Eye (tissue), 1 donor: ENCODE measurements at regions not wholly inside any gene's neighbourhood (a gene's known extent, or its start where the extent isn't known, plus 50 kb on each side); places are given as distances from the start of the nearest gene placed in this dataset.
"Not testable (repeated sequence)": the region's sequence is repeated elsewhere in the genome, so short reads cannot be mapped to it uniquely, and the experiment has no call there.

Experiments
- DNase-seq: peaks from one replicate; pipeline ENCODE4 v3.0.0-alpha.2; 2015

DNA sequence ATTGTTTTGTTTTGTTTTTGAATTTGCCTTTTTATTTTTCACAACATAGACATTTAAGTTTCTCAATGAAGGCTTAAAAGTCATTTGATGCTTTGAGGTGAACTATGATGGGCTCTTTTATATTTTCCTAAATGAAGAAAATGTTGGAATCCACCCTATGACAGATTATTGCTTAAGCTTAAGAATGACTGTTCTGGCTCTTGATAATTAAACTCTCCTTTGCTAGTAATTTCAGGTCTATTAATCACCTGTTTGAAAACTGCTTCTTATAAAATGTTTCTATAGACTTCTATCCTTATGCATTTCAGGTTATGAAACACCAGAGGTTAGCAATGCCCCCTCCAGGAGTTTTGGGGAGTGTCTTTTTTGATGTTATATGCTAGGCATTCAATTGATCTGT is 424.1 kb upstream of the DYNLRB2 start:
- DNase-seq: no peak

DNA sequence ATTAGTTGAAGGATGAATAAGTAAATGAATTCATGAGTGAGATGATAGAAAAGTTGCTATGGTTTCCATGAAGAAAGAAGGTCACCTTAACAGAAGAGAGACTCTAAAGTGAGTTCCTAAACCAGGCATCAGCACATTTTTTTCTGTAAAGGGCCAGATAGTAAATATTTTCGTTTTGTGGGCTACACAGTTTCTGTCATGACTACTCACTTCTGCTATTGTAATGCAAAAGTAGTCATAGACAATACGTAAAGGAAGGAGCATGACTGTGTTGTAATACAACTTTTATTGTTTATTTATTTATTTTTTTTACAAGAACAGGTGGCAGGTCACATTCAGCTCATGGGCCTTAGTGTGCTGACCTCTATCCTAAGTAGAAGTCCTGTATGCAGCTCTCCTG is 426.1 kb upstream of the DYNLRB2 start:
- no peak for DNase-seq

DNA sequence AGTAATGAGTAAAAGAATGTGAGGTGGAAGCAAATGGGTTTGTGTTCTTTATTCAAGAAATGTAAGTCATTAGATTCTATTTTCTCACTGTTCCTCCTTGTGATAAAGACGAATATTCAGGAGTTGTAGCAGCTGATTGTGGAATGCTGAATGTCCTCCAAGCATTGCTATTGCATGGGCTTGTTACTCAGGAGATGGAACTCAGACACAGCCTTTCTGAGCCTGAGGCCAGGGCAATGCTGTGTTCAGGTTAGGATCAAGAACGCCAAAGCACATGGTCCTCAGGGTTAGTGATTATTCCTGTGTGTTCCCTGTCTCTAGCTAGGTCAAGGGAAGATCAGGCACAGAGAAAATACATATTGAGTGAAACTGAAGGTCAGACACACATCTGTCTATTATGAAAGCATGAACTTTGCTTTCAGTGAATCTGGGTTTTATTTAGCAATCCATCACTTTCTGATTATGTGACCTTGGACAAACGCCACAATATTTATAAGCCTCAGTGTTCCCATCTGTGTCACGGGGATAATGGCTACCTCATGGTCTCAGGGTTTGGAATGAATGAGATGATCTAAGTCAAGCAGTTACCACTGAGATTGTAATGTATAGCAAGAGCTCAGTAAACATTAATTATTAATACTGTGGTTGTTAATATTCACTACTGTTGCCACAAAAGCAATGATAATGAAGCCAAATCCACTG is 426.8 kb upstream of the DYNLRB2 start:
- no peak for DNase-seq

DNA sequence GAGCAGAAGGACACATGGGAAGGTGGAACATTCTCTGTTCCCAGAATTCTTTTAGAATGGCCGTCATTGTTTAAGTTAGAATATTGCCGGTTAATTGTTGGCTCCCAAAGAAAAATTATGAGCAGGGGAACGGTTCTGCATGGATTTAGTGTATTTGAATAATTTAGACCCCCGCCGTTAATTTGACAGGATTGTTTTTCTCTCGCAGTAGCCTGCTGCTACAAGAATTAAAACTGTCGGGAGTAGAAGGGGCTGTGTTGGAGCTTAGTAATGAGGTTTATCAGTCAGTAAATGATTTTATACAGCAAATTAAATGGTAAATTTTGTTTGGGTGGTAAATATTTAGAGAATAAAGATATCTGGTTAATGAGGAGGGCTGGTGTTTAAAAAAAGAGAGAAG is 431.2 kb upstream of the DYNLRB2 start:
- no peak for DNase-seq

DNA sequence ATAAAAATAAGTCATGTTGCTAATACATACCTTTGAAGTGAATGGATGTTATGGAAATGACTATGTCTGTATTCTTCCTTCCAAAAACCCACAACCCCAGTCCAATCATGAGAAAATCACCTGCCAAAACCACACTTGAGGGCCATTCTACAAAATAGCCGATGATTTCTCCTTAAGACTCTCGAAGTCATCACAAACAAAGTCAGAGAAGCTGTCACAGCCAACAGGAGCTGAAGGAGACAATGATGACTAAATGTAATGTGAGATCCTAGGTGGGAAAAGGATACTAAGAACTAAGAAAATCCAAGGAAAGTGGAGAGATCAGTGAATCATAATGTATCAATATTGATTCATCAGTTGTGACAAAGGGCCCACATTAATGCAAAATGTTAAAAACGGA is 432.9 kb upstream of the DYNLRB2 start:
- no peak for DNase-seq

DNA sequence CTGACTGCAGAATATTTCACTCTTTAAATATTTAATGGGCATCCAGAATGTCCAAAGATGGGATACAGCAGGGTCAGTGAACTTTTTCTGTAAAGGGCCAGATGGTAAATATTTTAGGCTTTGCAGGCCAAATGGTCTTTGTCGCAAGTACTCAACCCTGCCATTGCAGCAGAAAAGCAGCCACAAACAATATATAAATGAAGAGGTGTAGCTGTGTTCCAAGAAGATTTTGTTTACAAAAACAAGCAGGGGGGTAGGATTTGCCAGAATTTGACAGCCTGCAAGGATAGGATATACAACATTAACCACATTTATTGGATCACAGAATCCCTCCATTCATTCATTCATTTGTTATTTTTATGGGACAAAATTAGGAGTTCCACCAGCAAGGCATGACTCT is 435.0 kb upstream of the DYNLRB2 start:
- DNase-seq: no peak

DNA sequence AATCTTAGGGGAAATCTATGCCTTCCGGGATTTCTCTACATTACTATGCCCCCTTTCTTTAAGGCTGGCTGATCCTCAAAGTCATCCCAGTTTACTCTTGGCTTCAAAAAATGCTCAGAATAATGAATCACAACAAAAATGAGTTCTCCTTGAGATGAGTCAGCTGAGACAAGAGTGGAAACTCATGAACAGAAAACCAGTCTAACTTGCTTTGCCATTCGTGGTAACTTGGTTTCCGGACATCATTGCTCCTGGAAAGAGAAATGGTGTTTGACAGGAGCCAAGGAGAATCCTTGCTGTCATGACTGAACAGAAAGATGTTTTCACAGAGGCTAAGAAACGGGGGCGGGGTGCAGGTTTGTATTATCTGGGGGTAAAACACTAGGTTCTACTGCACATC is 435.6 kb upstream of the DYNLRB2 start:
- no peak for DNase-seq

DNA sequence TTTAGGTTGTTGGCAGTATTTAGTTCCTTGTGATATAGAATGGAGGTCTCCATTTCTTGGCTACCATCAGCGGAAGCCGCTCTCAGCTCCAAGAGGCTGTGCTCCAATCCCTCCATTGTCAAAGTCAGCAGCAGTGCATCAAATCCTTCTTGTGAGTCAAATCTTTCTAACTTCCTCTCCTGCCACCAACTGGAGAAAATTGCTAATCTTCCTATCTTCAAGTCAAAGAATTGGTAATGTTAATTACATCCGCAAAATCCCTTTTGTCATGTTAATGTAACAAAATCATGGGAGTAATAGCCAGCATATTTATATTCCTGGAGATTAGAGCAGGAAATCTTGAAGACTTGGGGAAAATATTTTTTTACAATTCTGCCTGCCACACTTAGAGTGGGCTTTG is 436.4 kb upstream of the DYNLRB2 start:
- no peak for DNase-seq

DNA sequence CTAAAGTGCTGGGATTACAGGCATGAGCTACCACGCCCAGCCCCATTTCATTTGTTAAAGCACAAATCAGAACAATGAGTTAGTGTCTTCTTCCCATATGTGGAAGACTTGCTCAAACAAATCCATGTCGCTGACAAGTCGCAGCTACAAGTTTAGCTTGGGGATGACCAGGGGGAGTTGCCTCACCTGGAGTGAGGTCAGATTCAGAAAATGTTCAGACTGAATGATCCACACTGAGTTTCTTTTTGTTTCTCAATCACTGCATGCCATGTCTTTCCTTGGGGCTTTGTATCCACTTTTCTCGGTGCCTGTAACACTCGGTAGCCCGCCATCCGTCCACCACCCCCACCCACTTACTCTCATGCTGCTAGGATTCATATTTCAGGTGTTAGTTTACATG is 437.3 kb upstream of the DYNLRB2 start:
- no peak for DNase-seq

DNA sequence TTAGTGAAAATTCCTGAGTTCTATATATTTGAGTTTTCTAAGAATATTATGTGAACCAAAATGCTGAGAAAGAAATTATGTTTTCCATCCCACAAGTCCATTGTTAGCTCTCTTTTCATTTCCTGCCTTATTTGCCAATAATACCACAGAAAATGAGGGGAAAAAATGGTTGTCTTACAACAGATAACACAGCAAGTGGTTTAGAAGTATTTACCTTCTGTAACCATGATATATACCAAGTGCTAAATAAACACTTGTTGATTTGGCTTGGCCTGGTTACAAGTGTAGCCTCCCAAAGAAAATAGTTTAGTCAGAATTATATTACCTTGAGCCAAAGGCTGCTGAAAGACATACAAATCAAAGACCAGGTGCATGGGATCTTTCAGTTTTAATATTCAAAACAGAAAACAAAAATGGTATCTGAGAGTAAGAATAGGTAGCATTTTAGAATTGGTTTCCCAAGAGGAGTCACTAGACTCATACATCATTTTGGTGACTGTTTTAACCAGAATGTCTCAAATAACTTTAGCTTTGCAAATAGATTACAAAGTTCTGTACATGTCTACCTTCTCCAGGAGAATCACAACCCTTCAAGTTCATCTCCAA is 439.8 kb upstream of the DYNLRB2 start:
- DNase-seq: no peak

DNA sequence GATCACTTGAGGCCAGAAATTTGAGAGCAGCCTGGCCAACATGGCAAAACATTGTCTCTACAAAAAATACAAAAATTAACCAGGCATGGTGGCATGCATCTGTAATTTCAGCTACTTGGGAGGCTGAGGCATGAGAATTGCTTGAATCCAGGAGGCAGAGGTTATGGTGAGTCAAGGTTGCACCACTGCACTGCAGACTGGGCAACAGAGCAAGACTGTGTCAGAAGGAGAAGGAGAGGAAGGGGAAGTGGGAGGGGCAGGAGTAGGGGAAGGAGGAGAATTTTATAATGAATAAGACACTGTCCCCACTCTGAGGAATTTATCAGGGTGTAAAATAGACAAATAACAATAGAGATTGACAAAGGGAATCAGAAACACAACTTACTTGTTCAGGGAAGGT is 440.6 kb upstream of the DYNLRB2 start:
- DNase-seq: no peak

DNA sequence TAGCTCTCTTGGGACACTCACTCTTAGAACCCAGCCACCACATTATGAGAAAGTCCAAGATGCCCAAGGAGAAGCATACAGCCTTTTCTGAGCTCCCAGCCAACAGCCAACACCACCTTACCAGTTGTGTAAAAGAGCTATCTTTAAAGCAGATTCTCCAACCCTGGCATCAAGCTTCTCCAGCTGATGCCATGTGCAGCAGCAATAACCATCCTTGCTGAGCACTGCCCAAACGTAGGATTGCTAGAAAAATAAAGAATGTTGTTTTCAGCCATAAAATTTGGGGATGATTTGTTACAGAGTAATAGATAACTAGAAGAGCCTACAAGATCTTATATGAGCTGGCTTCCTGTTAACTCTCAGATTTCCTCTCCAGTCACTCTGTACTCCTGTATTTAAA is 443.7 kb upstream of the DYNLRB2 start:
- DNase-seq: no peak

DNA sequence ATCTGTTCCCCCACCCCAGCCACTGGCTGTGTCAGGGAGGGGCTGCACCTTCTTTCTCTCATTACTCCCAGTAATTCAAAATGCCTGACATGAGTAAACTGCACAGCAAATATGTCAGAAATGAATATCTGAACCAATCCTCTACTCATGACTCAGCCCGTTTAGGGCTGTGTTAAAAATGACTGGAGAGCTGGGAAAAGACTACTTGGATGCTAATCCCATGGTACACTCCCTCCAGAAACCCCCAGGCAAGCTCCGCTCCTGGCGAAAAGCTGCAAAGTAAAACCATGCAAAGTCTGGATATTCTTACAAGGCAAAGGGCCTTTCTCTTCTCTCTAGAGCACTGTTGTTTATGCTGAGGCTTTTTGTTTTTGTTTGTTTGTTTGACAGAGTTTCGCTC is 448.1 kb upstream of the DYNLRB2 start:
- DNase-seq: no peak

DNA sequence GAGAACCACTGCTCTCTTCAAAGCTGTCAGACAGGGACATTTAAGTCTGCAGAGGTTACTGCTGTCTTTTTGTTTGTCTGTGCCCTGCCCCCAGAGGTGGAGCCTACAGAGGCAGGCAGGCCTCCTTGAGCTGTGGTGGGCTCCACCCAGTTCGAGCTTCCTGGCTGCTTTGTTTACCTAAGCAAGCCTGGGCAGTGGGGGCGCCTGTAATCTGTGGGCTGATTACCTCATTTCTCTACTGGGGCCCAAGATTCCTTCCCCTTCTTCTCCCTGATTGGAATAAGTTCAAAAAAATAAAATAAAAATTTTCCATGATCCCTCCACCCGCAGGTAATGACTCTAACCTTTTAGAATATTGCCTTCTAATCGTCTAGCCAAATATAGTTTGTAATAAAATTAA is 449.3 kb upstream of the DYNLRB2 start:
- DNase-seq: not testable (repeated sequence)

DNA sequence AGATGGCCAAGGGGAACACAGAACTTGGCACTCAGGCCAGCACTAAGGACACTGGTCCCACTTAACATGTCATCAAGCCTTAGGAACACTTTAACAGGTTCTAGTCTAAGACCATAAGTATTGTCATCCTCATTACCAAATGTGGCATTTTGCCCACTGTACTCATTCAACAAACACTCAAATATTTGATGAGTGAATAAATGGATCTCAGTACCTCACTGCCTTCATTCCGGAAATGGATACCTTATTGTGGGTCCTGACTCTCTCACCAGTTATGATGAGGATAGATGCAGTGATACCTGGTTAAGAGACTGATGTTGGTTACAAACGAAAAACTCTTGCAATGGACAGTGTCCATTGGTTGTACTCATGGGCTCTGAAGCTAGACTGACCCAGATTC is 455.2 kb upstream of the DYNLRB2 start:
- DNase-seq: no peak

DNA sequence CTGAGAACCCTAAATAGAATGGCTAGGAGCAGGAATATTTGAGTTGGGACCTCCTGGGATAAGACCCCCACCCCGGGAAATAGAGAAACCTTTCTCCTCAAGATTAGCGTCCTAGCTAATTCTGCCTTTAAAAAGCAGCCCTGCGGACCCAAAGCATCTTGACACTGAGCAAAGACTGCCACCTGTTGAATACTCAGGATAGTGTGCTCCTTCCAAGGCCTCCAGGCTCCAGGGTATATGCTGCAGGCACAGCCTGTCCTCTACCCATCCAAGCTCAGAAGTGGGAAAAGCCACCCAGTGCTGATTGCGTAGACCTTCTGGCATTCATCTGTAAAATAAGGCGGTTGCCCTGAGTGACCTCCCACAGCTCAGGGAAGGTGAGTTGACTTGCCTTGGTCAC is 456.2 kb upstream of the DYNLRB2 start:
- peak; percentile 85 for DNase-seq

DNA sequence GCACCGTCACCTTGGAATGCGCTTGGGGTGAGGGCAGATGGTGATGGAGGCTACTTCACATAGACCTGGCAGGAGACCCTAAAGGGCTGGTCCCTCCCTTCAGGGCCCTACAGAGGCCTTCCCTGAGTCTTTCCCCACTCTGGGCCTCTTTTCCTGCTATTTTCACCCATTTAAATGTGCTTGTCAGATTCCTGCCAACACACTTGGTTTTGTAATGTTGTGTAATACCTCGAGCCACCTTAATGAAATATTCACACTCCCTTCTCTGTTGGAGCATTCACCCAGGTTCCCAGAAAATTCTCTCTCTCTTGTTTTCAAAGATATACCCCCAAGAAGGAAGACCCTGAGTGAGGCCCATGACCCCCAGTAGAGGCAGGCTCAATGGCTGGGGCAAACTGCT is 456.6 kb upstream of the DYNLRB2 start:
- DNase-seq: no peak

DNA sequence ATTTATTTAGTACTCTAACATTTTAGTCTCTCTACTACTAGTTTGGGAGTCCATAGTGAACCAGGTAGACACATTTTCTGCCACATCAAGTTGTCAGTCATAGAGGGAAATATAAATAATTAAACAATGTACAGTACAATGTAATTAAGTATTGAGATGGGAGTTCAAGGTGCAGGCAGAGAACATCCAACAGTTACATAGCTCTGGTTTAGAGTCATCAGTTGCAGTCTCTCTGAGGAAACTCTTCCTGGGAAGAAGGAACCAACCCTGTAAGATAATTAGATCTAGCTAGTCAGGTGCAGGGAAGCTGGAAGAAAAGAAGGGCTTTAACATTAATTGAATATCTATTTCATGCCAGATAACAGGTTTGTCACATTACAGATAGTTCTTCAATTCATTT is 457.9 kb upstream of the DYNLRB2 start:
- DNase-seq: no peak

DNA sequence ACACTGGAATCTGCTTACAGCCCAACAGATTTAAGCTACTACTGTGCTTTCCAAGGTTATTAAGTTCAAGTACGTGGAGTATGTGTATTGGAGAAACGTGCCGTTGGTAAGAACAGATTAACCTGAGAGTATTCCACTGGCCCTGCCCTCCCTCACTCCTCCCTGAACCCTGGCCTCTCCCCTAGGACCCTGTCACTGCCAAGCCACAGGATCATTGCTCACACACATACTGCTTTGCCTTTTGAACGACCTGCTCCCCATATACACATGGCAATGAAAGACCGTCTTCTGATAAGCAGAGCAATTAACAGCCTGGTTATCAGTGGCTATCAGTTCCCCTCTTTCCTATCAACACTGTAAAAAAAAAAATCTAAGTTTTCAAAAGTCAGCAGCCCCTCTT is 458.9 kb upstream of the DYNLRB2 start:
- DNase-seq: no peak

DNA sequence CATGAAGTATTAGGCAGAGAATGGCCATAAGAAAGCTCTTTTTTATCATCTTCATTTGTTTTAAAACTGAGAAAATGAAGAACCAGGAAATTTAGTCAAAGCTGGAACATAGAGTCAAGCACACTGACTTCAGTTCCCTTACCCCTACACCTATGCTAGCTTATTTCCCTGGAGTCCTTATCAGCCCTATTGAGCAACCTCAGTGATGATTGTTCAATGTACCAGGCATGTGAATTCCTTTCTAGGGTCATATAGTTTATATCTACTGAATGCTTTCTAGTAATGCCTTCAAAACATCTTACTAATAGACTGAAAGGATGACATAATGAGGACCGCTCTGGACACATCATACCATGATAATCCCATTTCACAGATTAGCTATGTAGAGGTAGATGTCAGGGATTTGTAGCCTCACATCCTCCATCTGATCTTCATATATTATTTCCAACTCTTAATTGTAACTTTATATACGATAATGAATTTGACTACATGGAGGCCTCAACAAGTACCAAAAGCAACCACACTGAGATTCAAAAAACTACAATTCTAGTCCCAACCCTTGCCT is 460.4 kb upstream of the DYNLRB2 start:
- no peak for DNase-seq

DNA sequence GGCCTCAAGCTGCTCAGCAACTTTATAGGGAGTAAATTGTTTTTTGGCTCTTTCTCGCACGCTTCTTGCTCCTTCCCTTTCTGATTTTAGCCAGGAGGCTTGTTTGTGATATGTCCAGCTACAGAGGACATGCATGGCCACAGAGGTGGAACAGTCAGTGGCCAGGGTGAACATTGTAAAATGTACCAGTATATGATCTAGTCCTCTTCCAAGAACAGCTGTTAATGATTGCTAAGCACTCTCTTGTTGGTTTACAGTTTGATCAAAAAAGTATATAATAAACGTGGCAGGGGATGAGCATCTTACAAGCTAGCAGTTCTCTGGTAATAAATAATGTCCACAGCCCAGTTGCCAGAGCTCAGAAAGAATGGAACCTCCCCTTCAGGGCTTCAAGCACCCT is 461.7 kb upstream of the DYNLRB2 start:
- no peak for DNase-seq

DNA sequence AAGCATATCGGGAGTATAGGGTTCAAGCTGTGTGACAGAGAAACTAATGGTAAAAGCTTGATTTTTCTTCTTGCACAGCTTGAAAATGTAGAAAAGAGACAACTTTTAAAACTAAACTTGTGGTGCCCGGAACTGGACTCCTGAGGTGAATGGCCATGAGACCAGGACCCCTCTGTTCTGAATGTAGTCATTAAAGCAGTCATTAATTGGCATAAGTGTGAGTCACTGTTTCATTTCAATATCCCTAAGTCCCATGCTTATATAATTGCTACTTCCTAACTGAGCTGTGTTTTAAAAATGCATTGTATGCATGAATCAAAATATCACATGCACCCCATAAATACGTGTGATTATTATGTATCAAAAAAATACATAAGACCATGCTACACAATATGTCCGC is 463.1 kb upstream of the DYNLRB2 start:
- DNase-seq: no peak

DNA sequence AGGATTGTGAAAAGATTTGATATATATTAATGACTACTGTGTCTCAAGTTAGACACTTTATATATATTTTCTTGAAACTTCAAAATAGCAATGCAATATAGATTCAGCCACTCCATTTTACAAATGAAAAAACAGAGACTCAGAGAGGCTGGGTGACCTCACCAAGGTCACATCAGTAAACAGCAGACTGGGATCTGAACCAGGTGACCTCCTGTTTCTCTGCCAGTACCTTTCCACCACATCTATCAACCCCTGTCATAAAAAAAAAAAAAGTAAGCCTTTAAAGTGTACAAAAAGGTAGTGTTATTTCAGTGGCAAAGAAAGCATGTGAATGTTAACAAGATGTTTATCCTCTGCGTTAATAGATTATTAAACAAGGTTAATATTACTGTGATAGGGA is 466.5 kb upstream of the DYNLRB2 start:
- no peak for DNase-seq

DNA sequence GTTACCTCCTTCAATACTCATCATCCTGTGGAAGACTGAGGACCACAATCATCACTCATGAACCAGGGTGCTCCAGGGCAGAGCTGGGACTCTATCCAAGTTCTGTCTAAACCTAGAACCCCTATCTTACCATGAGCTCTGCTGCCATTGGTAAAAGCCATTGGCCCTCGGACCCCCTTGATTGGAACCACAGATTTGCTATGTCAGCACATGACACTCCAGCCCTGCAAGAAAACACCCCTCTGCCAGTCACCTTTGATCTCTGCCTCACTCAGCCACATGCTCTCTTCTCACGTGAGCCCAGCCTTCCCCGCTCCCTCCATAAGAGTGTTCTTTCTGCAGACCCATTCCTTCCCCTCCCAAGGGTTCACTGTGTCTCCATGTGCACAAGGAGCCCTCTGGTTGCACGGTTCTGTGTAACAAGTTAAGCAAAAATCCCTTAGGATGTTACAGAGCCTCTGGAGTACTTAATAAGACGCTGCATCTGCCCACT is 468.8 kb upstream of the DYNLRB2 start:
- no peak for DNase-seq
